ENCODE measurements at regions not wholly inside any gene's neighbourhood (a gene's known extent, or its start where the extent isn't known, plus 50 kb on each side); places are given as distances from the start of the nearest gene placed in this dataset.

DNA sequence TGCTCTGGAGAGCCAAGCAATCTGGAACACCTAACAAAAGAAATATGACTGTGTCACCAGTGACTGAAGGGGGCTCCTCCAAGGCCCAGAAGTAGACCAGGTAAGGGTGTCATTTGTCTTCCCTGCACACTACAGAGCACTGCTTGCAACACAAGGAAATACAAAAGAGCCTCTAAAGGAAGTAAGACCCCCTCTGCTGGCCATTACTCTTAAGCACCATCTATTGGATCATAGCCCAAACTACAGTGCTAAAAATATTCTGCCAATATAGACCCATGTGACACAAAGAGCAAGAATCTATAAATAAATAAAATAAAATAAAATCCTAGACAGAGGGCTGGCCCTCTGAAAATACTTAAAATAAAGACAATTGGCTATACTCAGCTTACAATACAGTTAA is 528.7 kb downstream of the TMA16 start:
- TF ChIP-seq, protein P1, sequence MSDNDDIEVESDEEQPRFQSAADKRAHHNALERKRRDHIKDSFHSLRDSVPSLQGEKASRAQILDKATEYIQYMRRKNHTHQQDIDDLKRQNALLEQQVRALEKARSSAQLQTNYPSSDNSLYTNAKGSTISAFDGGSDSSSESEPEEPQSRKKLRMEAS (IDR thresholded peaks at IDR 0.05): no peak
- TF ChIP-seq CTCF (IDR thresholded peaks at IDR 0.05) (no peak), EP300 (IDR thresholded peaks at IDR 0.05) (no peak), USF2 (IDR thresholded peaks at IDR 0.05) (no peak), RARB (CRISPR knock-in tag; IDR thresholded peaks at IDR 0.05) (no peak), FOSB (CRISPR knock-in tag; IDR thresholded peaks at IDR 0.05) (no peak), POLR2AphosphoS2 (conservative IDR thresholded peaks at IDR 0.05; ENCODE audit: low read length) (no peak), POLR2A (IDR thresholded peaks at IDR 0.05; ENCODE audit: low read length) (no peak), RAD21 (conservative IDR thresholded peaks at IDR 0.05 in 1 of 2, IDR thresholded peaks at IDR 0.05 in 1 of 2) (no peak), CEBPB (IDR thresholded peaks at IDR 0.05) (no peak), JUN (IDR thresholded peaks at IDR 0.05) (no peak), HOXA7 (CRISPR knock-in tag; IDR thresholded peaks at IDR 0.05) (no peak)

Data from A549 (cell line).